PC-3 (cell line): ENCODE measurements at regions not wholly inside any gene's neighbourhood (a gene's known extent, or its start where the extent isn't known, plus 50 kb on each side); places are given as distances from the start of the nearest gene placed in this dataset.

Experiments
- ATAC-seq: fragments of 200-7000 bp; cut with Tn5 transposase; 2 replicates; pipeline ENCODE4 v1.9.1; 2020; ENCODE audit warnings: mild to moderate bottlenecking, moderate library complexity
- BruUV-seq: library from RNA; stranded (reverse); fragments of 400-500 nt; replicated peaks from 2 replicates; lab custom pipeline; 2021; lab: Mats Ljungman, UMichigan
- CTCF ChIA-PET: fragments of 300-600 bp; sonication (Branson Sonifier 250); formaldehyde crosslinking; loops from one replicate; lab custom pipeline; 2022; ENCODE audit warnings: antibody characterized with exemption; lab: Charles Lee
- POLR2A ChIA-PET: fragments of 300-600 bp; sonication (Branson Sonifier 250); formaldehyde crosslinking; loops from one replicate; lab custom pipeline; 2022; ENCODE audit warnings: antibody characterized with exemption; ENCODE audit not compliant: unreplicated experiment; lab: Charles Lee
- DNase-seq: peaks from one replicate; pipeline ENCODE4 v3.0.0-alpha.2; 2015
- H2AFZ ChIP-seq: fragments of 300-600 bp; sonication (generic); 2 replicates; pipeline ENCODE4 v1.6.0; 2016; ENCODE audit warnings: antibody characterized with exemption, low read length
- H3F3A ChIP-seq: fragments of 300-600 bp; sonication (generic); one replicate; pipeline ENCODE4 v1.6.0; 2017; ENCODE audit warnings: antibody characterized with exemption, low read length, control low read depth, mild to moderate bottlenecking; ENCODE audit not compliant: unreplicated experiment
- H3K27ac ChIP-seq: fragments of 300-600 bp; sonication (generic); 2 replicates; pipeline ENCODE4 v1.5.1; 2016; ENCODE audit warnings: mild to moderate bottlenecking, low read length
- H3K27me3 ChIP-seq: fragments of 300-600 bp; sonication (generic); 2 replicates; pipeline ENCODE4 v1.6.1; 2016; ENCODE audit warnings: low read length, mixed read lengths
- H3K36me3 ChIP-seq: fragments of 300-600 bp; sonication (generic); 2 replicates; pipeline ENCODE4 v1.6.1; 2016; ENCODE audit warnings: low read depth, mixed run types, low read length, mixed read lengths
- H3K4me1 ChIP-seq: fragments of 300-600 bp; sonication (generic); 2 replicates; pipeline ENCODE4 v1.5.1; 2016; ENCODE audit warnings: low read length; ENCODE audit not compliant: insufficient read depth
- H3K4me2 ChIP-seq: fragments of 300-600 bp; sonication (generic); 2 replicates; pipeline ENCODE4 v1.6.0; 2016; ENCODE audit warnings: low read length
- H3K4me3 ChIP-seq: fragments of 300-600 bp; sonication (generic); 2 replicates; pipeline ENCODE4 v1.5.1; 2016; ENCODE audit warnings: mild to moderate bottlenecking, low read length, mixed read lengths
- H3K79me2 ChIP-seq: fragments of 300-600 bp; sonication (generic); 2 replicates; pipeline ENCODE4 v1.6.1; 2017; ENCODE audit warnings: low read length, mixed read lengths
- H3K9ac ChIP-seq: fragments of 300-600 bp; sonication (generic); 2 replicates; pipeline ENCODE4 v1.6.0; 2016; ENCODE audit warnings: mild to moderate bottlenecking, low read length
- H3K9me2 ChIP-seq: fragments of 300-600 bp; sonication (generic); replicated peaks from 2 replicates; pipeline ENCODE4 v1.6.1; 2016; ENCODE audit warnings: mixed run types, low read length, mixed read lengths
- H3K9me3 ChIP-seq: fragments of 300-600 bp; sonication (generic); 2 replicates; pipeline ENCODE4 v1.6.1; 2016; ENCODE audit warnings: low read length, mixed read lengths
- H4K20me1 ChIP-seq: fragments of 300-600 bp; sonication (generic); 2 replicates; pipeline ENCODE4 v1.6.1; 2016; ENCODE audit warnings: low read length, mixed read lengths
- CTCF ChIP-seq: fragments of 300-600 bp; sonication (generic); conservative IDR thresholded peaks from 2 replicates; pipeline ENCODE4 v1.5.1; 2017; ENCODE audit warnings: antibody characterized with exemption, low read depth, mild to moderate bottlenecking, low read length
- EZH2 ChIP-seq: fragments of 300-600 bp; sonication (generic); IDR thresholded peaks from one replicate; pipeline ENCODE4 v1.6.1; 2017; ENCODE audit warnings: antibody characterized with exemption, mild to moderate bottlenecking, low read length; ENCODE audit not compliant: unreplicated experiment
- EZH2phosphoT487 ChIP-seq: fragments of 300-600 bp; sonication (generic); IDR thresholded peaks from 2 replicates; pipeline ENCODE4 v1.6.1; 2018; ENCODE audit warnings: mild to moderate bottlenecking, antibody characterized with exemption, low read length, borderline replicate concordance
- intact Hi-C: fragments of 100-400 bp; cut with micrococcal nuclease; formaldehyde crosslinking; loops from 2 replicates; pipeline ENCODE4 v1.9.0; 2023

- Histone ChIP-seq H3K4me2 (no peak overlapping the region), H3F3A (no peaks in the 10 kb centered on the region), H3K36me3 (no peaks in the 10 kb centered on the region), H2AFZ (no peak overlapping the region), H3K27me3 (no peaks in the 10 kb centered on the region), H3K79me2 (no peaks in the 10 kb centered on the region), H3K9me3 (no peaks in the 10 kb centered on the region), H3K4me3 (no peak overlapping the region), H3K9ac (no peak overlapping the region), H4K20me1 (no peaks in the 10 kb centered on the region), H3K27ac (no peak overlapping the region), H3K4me1 (no peaks in the 10 kb centered on the region), H3K9me2 (no peaks in the 10 kb centered on the region)
- ATAC-seq (no peak), DNase-seq (no peak)
- POLR2A ChIA-PET: no interaction called here
- TF ChIP-seq EZH2phosphoT487: no peak
- no TSS peak for BruUV-seq
- intact Hi-C loops: no loop called here
- CTCF ChIA-PET: no interaction called here
Measured at GRCh38 chr14:98404811-98405210, 867.2 kb downstream of the BCL11B start.

- no peak overlapping the region for H3K27ac ChIP-seq
- no peaks in the 10 kb centered on the region for H3F3A ChIP-seq
- no peak overlapping the region for H2AFZ ChIP-seq
- no peaks in the 10 kb centered on the region for H4K20me1 ChIP-seq
- intact Hi-C loops: no loop called here
- H3K9ac ChIP-seq: no peak overlapping the region
- no peaks in the 10 kb centered on the region for H3K79me2 ChIP-seq
- DNase-seq: no peak
- H3K4me1 ChIP-seq: no peaks in the 10 kb centered on the region
- TF ChIP-seq EZH2phosphoT487: no peak
- no peak for TF ChIP-seq CTCF
- no peak for TF ChIP-seq EZH2
- H3K4me3 ChIP-seq: no peak overlapping the region
- no peaks in the 10 kb centered on the region for H3K27me3 ChIP-seq
- no peak for ATAC-seq
- H3K4me2 ChIP-seq: no peak overlapping the region
- CTCF ChIA-PET: no interaction called here
- POLR2A ChIA-PET: no interaction called here
- no peaks in the 10 kb centered on the region for H3K36me3 ChIP-seq
- no TSS peak for BruUV-seq
- H3K9me3 ChIP-seq: no peaks in the 10 kb centered on the region
- no peaks in the 10 kb centered on the region for H3K9me2 ChIP-seq
Measured at GRCh38 chr14:98408024-98408555, 863.9 kb downstream of the BCL11B start.

- DNase-seq (no peak), ATAC-seq (no peak)
- Histone ChIP-seq H3K4me1 (no peaks in the 10 kb centered on the region), H3K4me3 (no peak overlapping the region), H3K27me3 (no peaks in the 10 kb centered on the region), H3K79me2 (no peaks in the 10 kb centered on the region), H3K9me3 (no peaks in the 10 kb centered on the region), H3F3A (no peaks in the 10 kb centered on the region), H2AFZ (no peak overlapping the region), H3K9ac (no peak overlapping the region), H3K36me3 (no peaks in the 10 kb centered on the region), H3K9me2 (no peaks in the 10 kb centered on the region), H4K20me1 (no peaks in the 10 kb centered on the region), H3K27ac (no peak overlapping the region), H3K4me2 (no peak overlapping the region)
- intact Hi-C loops: no loop called here
- BruUV-seq: no TSS peak
- ChIA-PET CTCF (no interaction called here), POLR2A (no interaction called here)
- TF ChIP-seq CTCF: no peak
- TF ChIP-seq EZH2phosphoT487: no peak
- no peak for TF ChIP-seq EZH2
Measured at GRCh38 chr14:98408713-98409112, 863.3 kb downstream of the BCL11B start.
